SK-N-SH treated with all-trans-retinoic acid at 6 μM for 48 hours (cell line): ENCODE measurements at regions not wholly inside any gene's neighbourhood (a gene's known extent, or its start where the extent isn't known, plus 50 kb on each side); places are given as distances from the start of the nearest gene placed in this dataset.
"Not testable (repeated sequence)": the region's sequence is repeated elsewhere in the genome, so short reads cannot be mapped to it uniquely, and the experiment has no call there.

Experiments
- ATAC-seq: fragments of 200-7000 bp; cut with Tn5 transposase; 3 replicates; pipeline ENCODE4 v1.9.1; 2020; ENCODE audit warnings: mild to moderate bottlenecking, moderate library complexity
- BACH2 ChIP-seq: fragments of 250-450 bp; sonication (Bioruptor Pico); IDR thresholded peaks from 2 replicates; pipeline ENCODE4 v1.9.0; 2021; ENCODE audit warnings: mild to moderate bottlenecking, borderline replicate concordance
- CSDC2 ChIP-seq: fragments of 250-450 bp; sonication (Bioruptor Pico); IDR thresholded peaks from 2 replicates; pipeline ENCODE4 v1.5.0; 2020; ENCODE audit warnings: mild to moderate bottlenecking, moderate library complexity
- ESRRG ChIP-seq: fragments of 250-450 bp; sonication (Bioruptor Pico); IDR thresholded peaks from 2 replicates; pipeline ENCODE4 v1.6.1; 2021; ENCODE audit warnings: mild to moderate bottlenecking
- ISL1 ChIP-seq: fragments of 250-450 bp; sonication (Bioruptor Pico); IDR thresholded peaks from 2 replicates; pipeline ENCODE4 v2.1.2; 2022; ENCODE audit warnings: mild to moderate bottlenecking, moderate library complexity
- OSR1 ChIP-seq: fragments of 250-450 bp; sonication (Bioruptor Pico); IDR thresholded peaks from 2 replicates; pipeline ENCODE4 v1.8.0; 2022; ENCODE audit warnings: moderate library complexity, mild to moderate bottlenecking, inconsistent platforms
- PPARA ChIP-seq: fragments of 250-450 bp; sonication (Bioruptor Pico); IDR thresholded peaks from 2 replicates; pipeline ENCODE4 v1.5.0; 2020; ENCODE audit warnings: mild to moderate bottlenecking, borderline replicate concordance
- RARB ChIP-seq: fragments of 250-450 bp; sonication (Bioruptor Pico); IDR thresholded peaks from 2 replicates; pipeline ENCODE4 v1.8.0; 2021; ENCODE audit warnings: mild to moderate bottlenecking, moderate library complexity
- SNAI2 ChIP-seq: fragments of 250-450 bp; sonication (Bioruptor Pico); IDR thresholded peaks from 2 replicates; pipeline ENCODE4 v1.5.0; 2020; ENCODE audit warnings: mild to moderate bottlenecking, moderate library complexity
- TCF4 ChIP-seq: fragments of 250-450 bp; sonication (Bioruptor Pico); IDR thresholded peaks from 2 replicates; pipeline ENCODE4 v1.8.0; 2021; ENCODE audit warnings: mild to moderate bottlenecking, moderate library complexity, borderline replicate concordance
- TOX ChIP-seq: fragments of 250-450 bp; sonication (Bioruptor Pico); IDR thresholded peaks from 2 replicates; pipeline ENCODE4 v1.8.0; 2021; ENCODE audit warnings: mild to moderate bottlenecking, moderate library complexity, borderline replicate concordance
- ZC3H10 ChIP-seq: fragments of 250-450 bp; sonication (Bioruptor Pico); IDR thresholded peaks from 2 replicates; pipeline ENCODE4 v1.5.1; 2021; ENCODE audit warnings: mild to moderate bottlenecking, moderate library complexity
- ZFP3 ChIP-seq: fragments of 250-450 bp; sonication (Bioruptor Pico); IDR thresholded peaks from 2 replicates; pipeline ENCODE4 v1.5.0; 2020; ENCODE audit warnings: mild to moderate bottlenecking, moderate library complexity
- ZFP30 ChIP-seq: fragments of 450-650 bp; formaldehyde crosslinking; IDR thresholded peaks from 2 replicates; pipeline ENCODE4 v1.5.0; 2022; ENCODE audit warnings: mild to moderate bottlenecking, moderate library complexity
- ZNF70 ChIP-seq: fragments of 450-650 bp; formaldehyde crosslinking; IDR thresholded peaks from 2 replicates; pipeline ENCODE4 v1.5.0; 2020; ENCODE audit warnings: mild to moderate bottlenecking, moderate library complexity
- ZNF8 ChIP-seq: fragments of 450-650 bp; formaldehyde crosslinking; IDR thresholded peaks from 2 replicates; pipeline ENCODE4 v1.5.0; 2020; ENCODE audit warnings: mild to moderate bottlenecking, moderate library complexity
- TF ChIP-seq, protein P1 (sequence below): fragments of 250-450 bp; sonication (Bioruptor Pico); IDR thresholded peaks from 2 replicates; pipeline ENCODE4 v1.5.1; 2020; ENCODE audit warnings: low read depth, mild to moderate bottlenecking, moderate library complexity
- TF ChIP-seq, protein P2 (sequence below): fragments of 250-450 bp; sonication (Bioruptor Pico); IDR thresholded peaks from 2 replicates; pipeline ENCODE4 v1.8.0; 2021; ENCODE audit warnings: low read depth, mild to moderate bottlenecking, moderate library complexity, borderline replicate concordance
- TF ChIP-seq, protein P3 (sequence below): fragments of 250-450 bp; sonication (Bioruptor Pico); IDR thresholded peaks from 2 replicates; pipeline ENCODE4 v1.5.0; 2020; ENCODE audit warnings: mild to moderate bottlenecking, moderate library complexity

DNA sequence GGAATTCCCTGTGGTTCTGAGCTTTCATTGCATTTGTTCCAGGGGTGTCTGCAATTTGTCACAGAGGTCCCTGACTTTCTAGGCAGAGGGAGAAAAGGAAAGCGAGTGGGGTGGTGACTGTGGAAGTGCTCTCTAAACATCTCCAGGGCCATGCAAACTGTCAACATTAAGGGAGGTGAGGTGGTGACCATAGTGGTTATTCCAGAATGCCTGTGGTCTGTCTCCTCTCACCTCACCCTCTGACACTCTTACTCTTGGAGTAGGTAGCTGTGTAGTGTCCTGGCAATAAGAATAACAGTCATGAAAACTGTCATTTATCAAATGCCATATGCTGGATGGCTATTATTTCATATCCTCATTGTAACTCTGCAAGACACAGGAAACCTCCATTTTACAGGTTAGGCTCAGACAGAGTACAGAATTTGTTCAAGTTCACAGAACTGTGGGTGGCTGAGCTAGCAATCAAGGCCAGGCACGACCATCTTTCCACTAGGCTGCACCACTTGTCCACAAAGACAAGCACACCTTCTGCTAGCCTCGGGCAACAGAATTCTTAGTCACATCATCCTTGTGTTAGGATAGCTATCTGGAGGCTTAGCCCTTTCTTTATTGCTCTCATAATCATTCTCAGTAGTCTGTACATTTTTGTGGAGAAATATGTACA, 179.4 kb downstream of the CD47 start:
- ATAC-seq = no peak
- TF ChIP-seq ZNF70 (no peak), ISL1 (CRISPR knock-in tag) (no peak), SNAI2 (CRISPR knock-in tag) (no peak), CSDC2 (CRISPR knock-in tag) (no peak), ZFP30 (CRISPR knock-in tag) (no peak), ZNF8 (CRISPR knock-in tag) (no peak), ZFP3 (CRISPR knock-in tag) (no peak), ESRRG (no peak), TCF4 (CRISPR knock-in tag) (no peak), BACH2 (CRISPR knock-in tag) (no peak), ZC3H10 (CRISPR knock-in tag) (no peak)
- TF ChIP-seq, protein P1, sequence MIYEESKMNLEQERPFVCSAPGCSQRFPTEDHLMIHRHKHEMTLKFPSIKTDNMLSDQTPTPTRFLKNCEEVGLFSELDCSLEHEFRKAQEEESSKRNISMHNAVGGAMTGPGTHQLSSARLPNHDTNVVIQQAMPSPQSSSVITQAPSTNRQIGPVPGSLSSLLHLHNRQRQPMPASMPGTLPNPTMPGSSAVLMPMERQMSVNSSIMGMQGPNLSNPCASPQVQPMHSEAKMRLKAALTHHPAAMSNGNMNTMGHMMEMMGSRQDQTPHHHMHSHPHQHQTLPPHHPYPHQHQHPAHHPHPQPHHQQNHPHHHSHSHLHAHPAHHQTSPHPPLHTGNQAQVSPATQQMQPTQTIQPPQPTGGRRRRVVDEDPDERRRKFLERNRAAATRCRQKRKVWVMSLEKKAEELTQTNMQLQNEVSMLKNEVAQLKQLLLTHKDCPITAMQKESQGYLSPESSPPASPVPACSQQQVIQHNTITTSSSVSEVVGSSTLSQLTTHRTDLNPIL (CRISPR knock-in tag) = no peak
- TF ChIP-seq, all 23 proteins: peak for 0

DNA sequence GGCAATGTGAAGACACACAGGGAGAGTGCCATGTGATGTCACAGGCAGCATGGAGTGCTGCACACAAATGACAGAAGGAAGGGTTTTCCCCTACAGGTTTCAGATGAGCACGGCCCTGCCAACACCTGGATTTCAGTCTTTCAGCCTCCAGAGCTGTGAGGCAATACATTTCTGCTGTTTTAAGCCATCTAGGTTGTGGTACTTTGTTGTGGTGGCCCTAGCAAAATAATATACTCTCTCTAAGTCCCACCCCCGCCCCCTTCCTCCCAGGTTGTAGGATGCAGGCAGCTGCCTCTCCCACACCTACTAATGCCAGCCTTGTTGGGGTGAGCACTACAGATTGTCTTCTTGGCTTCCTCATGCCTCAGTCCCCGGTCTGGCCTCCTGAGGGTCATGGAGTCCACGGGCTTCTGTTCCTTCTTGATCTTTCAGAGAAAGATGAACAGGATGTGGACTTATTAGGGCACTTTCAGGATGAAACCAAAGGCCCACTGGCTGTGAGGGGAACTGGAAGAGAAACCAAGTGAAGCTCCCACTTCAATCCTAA, 180.0 kb downstream of the CD47 start:
- ATAC-seq = no peak

DNA sequence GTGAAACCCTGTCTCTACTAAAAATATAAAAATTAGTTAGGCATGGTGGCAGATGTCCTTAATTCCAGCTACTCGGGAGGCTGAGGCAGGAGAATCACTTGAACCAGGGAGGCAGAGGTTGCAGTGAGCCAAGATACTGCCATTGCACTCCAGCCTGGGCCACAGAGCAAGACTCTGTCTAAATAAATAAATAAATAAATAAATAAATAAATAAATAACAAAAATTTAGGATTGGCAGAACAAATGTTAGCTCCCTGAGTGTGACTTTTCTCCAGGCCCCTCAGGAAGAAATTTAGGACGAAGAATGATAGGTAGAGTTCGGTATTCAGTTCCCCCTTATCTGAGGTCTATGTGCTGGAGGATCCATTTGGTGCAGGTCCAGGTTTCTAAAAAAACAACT, 181.2 kb downstream of the CD47 start:
- not testable (repeated sequence) for ATAC-seq

More for the DNA sequence above, 180.0 kb downstream of the CD47 start:
- TF ChIP-seq PPARA (CRISPR knock-in tag) = no peak
- TF ChIP-seq RARB (CRISPR knock-in tag) = no peak
- no peak for TF ChIP-seq ZFP3 (CRISPR knock-in tag)
- no peak for TF ChIP-seq TCF4 (CRISPR knock-in tag)
- no peak for TF ChIP-seq OSR1
- no peak for TF ChIP-seq ESRRG
- TF ChIP-seq ISL1 (CRISPR knock-in tag) = no peak
- TF ChIP-seq ZNF8 (CRISPR knock-in tag) = no peak
- TF ChIP-seq, protein P2, sequence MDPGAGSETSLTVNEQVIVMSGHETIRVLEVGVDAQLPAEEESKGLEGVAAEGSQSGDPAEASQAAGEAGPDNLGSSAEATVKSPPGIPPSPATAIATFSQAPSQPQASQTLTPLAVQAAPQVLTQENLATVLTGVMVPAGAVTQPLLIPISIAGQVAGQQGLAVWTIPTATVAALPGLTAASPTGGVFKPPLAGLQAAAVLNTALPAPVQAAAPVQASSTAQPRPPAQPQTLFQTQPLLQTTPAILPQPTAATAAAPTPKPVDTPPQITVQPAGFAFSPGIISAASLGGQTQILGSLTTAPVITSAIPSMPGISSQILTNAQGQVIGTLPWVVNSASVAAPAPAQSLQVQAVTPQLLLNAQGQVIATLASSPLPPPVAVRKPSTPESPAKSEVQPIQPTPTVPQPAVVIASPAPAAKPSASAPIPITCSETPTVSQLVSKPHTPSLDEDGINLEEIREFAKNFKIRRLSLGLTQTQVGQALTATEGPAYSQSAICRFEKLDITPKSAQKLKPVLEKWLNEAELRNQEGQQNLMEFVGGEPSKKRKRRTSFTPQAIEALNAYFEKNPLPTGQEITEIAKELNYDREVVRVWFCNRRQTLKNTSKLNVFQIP = no peak
- TF ChIP-seq ZFP30 (CRISPR knock-in tag) = no peak

DNA sequence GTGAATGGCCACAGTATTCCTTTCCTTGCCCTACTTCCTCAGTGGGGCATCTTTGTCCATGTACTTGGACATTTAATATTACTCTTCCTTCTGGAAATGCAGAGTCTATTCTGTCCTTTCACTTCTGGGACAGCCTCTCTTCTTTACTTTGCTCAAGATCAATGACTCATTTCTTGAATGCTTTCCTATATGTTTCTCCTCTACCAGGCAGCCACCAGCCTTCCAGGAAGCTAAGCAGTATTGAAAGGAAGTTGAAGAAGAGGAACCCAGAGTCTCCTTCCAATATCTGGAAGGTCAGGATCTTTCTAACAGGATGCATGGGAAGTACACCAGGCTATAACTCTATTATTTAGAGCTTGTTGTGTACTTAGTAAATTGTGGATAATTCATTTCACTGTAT, 182.8 kb downstream of the CD47 start:
- no peak for ATAC-seq
- TF ChIP-seq BACH2 (CRISPR knock-in tag) = no peak
- TF ChIP-seq ZC3H10 (CRISPR knock-in tag) = no peak

DNA sequence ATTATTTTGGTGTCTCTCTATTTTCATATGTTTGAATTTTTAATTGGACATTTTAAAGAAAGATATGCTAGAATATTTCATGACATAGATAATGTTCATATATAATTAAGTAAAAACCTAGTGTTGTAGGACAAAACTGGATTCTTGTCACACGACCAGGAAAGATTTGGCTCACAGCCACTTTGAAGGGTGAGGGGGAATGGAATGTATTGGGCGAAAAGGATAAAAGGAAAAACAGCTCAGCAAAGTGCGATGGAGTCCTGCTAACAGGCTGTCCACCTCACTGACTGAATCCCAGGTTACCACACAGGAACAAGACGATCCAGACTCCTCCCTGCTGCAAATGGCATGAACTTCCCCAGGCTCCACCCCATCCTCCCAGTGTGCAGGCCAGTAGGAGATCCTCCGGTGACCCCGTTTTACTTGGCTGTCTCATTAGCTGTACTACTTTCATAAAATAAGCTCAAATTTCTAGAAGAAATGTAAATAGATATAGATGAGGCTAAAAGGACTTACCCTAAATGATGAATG, 186.2 kb downstream of the CD47 start:
- no peak for TF ChIP-seq SNAI2 (CRISPR knock-in tag)
- TF ChIP-seq ZNF70 = no peak
- TF ChIP-seq OSR1 = no peak
- no peak for TF ChIP-seq ZC3H10 (CRISPR knock-in tag)
- TF ChIP-seq, protein P3, sequence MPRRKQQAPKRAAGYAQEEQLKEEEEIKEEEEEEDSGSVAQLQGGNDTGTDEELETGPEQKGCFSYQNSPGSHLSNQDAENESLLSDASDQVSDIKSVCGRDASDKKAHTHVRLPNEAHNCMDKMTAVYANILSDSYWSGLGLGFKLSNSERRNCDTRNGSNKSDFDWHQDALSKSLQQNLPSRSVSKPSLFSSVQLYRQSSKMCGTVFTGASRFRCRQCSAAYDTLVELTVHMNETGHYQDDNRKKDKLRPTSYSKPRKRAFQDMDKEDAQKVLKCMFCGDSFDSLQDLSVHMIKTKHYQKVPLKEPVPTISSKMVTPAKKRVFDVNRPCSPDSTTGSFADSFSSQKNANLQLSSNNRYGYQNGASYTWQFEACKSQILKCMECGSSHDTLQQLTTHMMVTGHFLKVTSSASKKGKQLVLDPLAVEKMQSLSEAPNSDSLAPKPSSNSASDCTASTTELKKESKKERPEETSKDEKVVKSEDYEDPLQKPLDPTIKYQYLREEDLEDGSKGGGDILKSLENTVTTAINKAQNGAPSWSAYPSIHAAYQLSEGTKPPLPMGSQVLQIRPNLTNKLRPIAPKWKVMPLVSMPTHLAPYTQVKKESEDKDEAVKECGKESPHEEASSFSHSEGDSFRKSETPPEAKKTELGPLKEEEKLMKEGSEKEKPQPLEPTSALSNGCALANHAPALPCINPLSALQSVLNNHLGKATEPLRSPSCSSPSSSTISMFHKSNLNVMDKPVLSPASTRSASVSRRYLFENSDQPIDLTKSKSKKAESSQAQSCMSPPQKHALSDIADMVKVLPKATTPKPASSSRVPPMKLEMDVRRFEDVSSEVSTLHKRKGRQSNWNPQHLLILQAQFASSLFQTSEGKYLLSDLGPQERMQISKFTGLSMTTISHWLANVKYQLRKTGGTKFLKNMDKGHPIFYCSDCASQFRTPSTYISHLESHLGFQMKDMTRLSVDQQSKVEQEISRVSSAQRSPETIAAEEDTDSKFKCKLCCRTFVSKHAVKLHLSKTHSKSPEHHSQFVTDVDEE (CRISPR knock-in tag) = no peak
- TF ChIP-seq ESRRG = no peak
- TF ChIP-seq TOX = no peak
- no peak for TF ChIP-seq BACH2 (CRISPR knock-in tag)
- no peak for ATAC-seq
